SU-DHL-6 (cell line): ENCODE measurements at regions not wholly inside any gene's neighbourhood (a gene's known extent, or its start where the extent isn't known, plus 50 kb on each side); places are given as distances from the start of the nearest gene placed in this dataset.
"Not testable (repeated sequence)": the region's sequence is repeated elsewhere in the genome, so short reads cannot be mapped to it uniquely, and the experiment has no call there.

Experiments used
- H2AFZ ChIP-seq: fragments of 200-600 bp; sonication (generic); 2 replicates; pipeline ENCODE4 v1.6.1; 2014; ENCODE audit warnings: low read depth, mild to moderate bottlenecking, moderate library complexity, mixed read lengths, antibody characterized with exemption, low read length; ENCODE audit not compliant: severe bottlenecking
- H3F3A ChIP-seq: fragments of 200-600 bp; shearing (Covaris generic); 2 replicates; pipeline ENCODE4 v1.6.0; 2016; ENCODE audit warnings: antibody characterized with exemption, mild to moderate bottlenecking; ENCODE audit not compliant: insufficient read depth
- H3K27ac ChIP-seq: fragments of 200-600 bp; sonication (generic); 2 replicates; pipeline ENCODE4 v1.5.1; 2016; ENCODE audit warnings: low read depth, mild to moderate bottlenecking, low read length, moderate library complexity, mixed read lengths
- H3K27me3 ChIP-seq: fragments of 200-600 bp; sonication (generic), shearing (Covaris generic); 2 replicates; pipeline ENCODE4 v1.6.0; 2014; ENCODE audit warnings: mild to moderate bottlenecking, low read length
- H3K36me3 ChIP-seq: fragments of 200-600 bp; sonication (generic); 2 replicates; pipeline ENCODE4 v1.6.1; 2014; ENCODE audit warnings: mild to moderate bottlenecking, low read length, mixed read lengths
- H3K4me2 ChIP-seq: fragments of 300-600, 200-600 bp; shearing (Covaris generic), sonication (generic); 2 replicates; pipeline ENCODE4 v1.6.0; 2014; ENCODE audit warnings: low read length, low read depth, mild to moderate bottlenecking; ENCODE audit not compliant: poor library complexity, severe bottlenecking
- H3K4me3 ChIP-seq: fragments of 200-600 bp; sonication (generic); 2 replicates; pipeline ENCODE4 v1.5.1; 2014; ENCODE audit warnings: antibody characterized with exemption, low read length, mild to moderate bottlenecking, mixed read lengths; ENCODE audit not compliant: insufficient read depth, poor library complexity, severe bottlenecking
- H3K79me2 ChIP-seq: fragments of 200-600 bp; sonication (generic); 2 replicates; pipeline ENCODE4 v1.6.1; 2014; ENCODE audit warnings: mild to moderate bottlenecking, low read length, moderate library complexity; ENCODE audit not compliant: insufficient read depth
- H3K9ac ChIP-seq: fragments of 200-600 bp; sonication (generic); 2 replicates; pipeline ENCODE4 v1.7.0; 2014; ENCODE audit warnings: mild to moderate bottlenecking, low read length
- H3K9me2 ChIP-seq: fragments of 200-600 bp; sonication (generic); replicated peaks from 2 replicates; pipeline ENCODE4 v1.6.1; 2014; ENCODE audit warnings: low read length; ENCODE audit not compliant: insufficient read depth
- H3K9me3 ChIP-seq: fragments of 200-600 bp; sonication (generic); 2 replicates; pipeline ENCODE4 v1.6.1; 2014; ENCODE audit warnings: low read length, mixed read lengths; ENCODE audit not compliant: insufficient read depth
- H4K20me1 ChIP-seq: fragments of 200-600 bp; sonication (generic); 2 replicates; pipeline ENCODE4 v1.6.1; 2014; ENCODE audit warnings: low read depth, mild to moderate bottlenecking, antibody characterized with exemption, low read length, moderate library complexity, mixed read lengths
- EZH2phosphoT487 ChIP-seq: fragments of 200-600 bp; sonication (generic), shearing (Covaris generic); conservative IDR thresholded peaks from 2 replicates; pipeline ENCODE4 v1.6.1; 2018; ENCODE audit warnings: mild to moderate bottlenecking, antibody characterized with exemption, low read length, moderate library complexity, mixed read lengths
- TF ChIP-seq, protein P1 (sequence below): fragments of 200-600 bp; sonication (generic); IDR thresholded peaks from one replicate; pipeline ENCODE4 v1.5.1; 2017; ENCODE audit warnings: antibody characterized with exemption, mild to moderate bottlenecking, low read length, moderate library complexity; ENCODE audit not compliant: insufficient read depth, poor library complexity, severe bottlenecking

DNA sequence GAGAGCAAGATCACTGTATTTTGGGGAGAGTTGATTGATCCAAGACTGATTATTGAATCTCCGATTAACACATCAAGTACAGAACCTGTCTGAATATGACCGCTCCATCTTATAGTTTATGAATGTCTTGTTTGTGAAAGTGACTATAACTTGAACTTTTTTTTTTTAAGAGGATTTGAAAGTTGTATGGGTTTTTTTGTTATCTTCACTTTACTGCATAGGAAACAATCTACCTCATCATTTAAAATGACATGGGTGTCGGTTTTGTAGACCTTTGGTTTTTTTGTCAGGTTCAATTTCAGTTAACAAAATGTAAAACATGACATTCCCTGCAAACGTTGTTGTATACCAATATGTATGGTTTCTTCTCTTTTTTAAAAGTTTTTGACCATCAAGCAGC is 103.0 kb upstream of the NUDT6 start:
- no peaks in the 10 kb centered on the region for H3K27me3 ChIP-seq

DNA sequence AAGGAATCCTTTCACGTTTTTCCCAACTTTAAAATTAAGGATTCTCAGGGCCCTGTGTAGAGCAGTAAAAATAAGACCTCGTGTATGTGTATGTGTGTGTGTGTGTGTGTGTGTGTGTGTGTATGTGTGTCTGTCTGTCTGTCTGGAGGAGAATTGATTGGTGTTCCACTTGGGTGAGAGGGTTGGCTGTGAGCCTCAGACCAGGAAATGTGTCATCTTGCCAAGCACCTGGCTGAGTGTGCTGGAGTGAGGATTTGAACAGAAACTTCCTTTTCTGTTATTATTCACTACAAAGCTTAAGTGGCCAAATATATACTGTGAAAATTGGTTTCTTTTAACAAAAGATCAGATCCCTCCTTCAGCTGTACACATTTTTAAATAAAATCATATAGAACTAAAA is 103.6 kb upstream of the NUDT6 start:
- H3K9me2 ChIP-seq, H2AFZ ChIP-seq, H3K4me2 ChIP-seq, H3K9me3 ChIP-seq, H3K4me3 ChIP-seq, H3K27me3 ChIP-seq, H3K27ac ChIP-seq, H3K79me2 ChIP-seq, H3K9ac ChIP-seq, H3F3A ChIP-seq, H4K20me1 ChIP-seq, H3K36me3 ChIP-seq: not testable (repeated sequence)

More for the DNA sequence above, 103.0 kb upstream of the NUDT6 start:
- Histone ChIP-seq H3K4me3 (no peak overlapping the region), H4K20me1 (no peaks in the 10 kb centered on the region), H3K36me3 (no peaks in the 10 kb centered on the region), H3K79me2 (no peaks in the 10 kb centered on the region), H3K9me3 (no peaks in the 10 kb centered on the region), H3F3A (no peaks in the 10 kb centered on the region), H3K9me2 (no peaks in the 10 kb centered on the region), H3K4me2 (no peak overlapping the region), H3K27ac (no peak overlapping the region), H3K9ac (no peak overlapping the region), H2AFZ (no peak overlapping the region)
- TF ChIP-seq EZH2phosphoT487 = no peak
- TF ChIP-seq, protein P1, sequence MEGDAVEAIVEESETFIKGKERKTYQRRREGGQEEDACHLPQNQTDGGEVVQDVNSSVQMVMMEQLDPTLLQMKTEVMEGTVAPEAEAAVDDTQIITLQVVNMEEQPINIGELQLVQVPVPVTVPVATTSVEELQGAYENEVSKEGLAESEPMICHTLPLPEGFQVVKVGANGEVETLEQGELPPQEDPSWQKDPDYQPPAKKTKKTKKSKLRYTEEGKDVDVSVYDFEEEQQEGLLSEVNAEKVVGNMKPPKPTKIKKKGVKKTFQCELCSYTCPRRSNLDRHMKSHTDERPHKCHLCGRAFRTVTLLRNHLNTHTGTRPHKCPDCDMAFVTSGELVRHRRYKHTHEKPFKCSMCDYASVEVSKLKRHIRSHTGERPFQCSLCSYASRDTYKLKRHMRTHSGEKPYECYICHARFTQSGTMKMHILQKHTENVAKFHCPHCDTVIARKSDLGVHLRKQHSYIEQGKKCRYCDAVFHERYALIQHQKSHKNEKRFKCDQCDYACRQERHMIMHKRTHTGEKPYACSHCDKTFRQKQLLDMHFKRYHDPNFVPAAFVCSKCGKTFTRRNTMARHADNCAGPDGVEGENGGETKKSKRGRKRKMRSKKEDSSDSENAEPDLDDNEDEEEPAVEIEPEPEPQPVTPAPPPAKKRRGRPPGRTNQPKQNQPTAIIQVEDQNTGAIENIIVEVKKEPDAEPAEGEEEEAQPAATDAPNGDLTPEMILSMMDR = no peak

DNA sequence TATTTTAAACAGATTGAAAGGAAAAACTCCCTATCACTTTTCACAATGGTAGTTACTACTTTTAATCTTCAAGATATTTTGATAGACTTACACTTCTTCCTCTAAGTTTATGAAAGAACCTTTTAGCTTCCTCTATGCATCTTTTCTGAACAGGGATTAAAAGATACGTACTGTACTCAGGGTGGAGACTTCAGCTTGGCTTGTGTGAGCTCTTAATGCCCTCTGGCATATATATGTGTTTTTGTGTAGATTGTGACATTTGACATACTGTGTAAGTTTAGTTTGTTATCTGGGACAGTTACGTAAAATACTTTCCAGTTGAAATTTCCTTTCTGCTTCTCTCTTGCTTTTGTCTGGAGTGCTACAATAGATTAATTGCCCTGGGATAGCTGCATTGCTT is 109.3 kb upstream of the NUDT6 start:
- Histone ChIP-seq H2AFZ (no peak overlapping the region), H3K4me2 (no peak overlapping the region), H3K36me3 (no peaks in the 10 kb centered on the region), H3K9me2 (no peaks in the 10 kb centered on the region), H3K4me3 (no peak overlapping the region), H3K27me3 (no peaks in the 10 kb centered on the region), H3K27ac (no peak overlapping the region), H3K9me3 (no peaks in the 10 kb centered on the region), H3K9ac (no peak overlapping the region), H3K79me2 (no peaks in the 10 kb centered on the region), H4K20me1 (no peaks in the 10 kb centered on the region), H3F3A (no peaks in the 10 kb centered on the region)
- TF ChIP-seq, protein P1 = no peak
- no peak for TF ChIP-seq EZH2phosphoT487

DNA sequence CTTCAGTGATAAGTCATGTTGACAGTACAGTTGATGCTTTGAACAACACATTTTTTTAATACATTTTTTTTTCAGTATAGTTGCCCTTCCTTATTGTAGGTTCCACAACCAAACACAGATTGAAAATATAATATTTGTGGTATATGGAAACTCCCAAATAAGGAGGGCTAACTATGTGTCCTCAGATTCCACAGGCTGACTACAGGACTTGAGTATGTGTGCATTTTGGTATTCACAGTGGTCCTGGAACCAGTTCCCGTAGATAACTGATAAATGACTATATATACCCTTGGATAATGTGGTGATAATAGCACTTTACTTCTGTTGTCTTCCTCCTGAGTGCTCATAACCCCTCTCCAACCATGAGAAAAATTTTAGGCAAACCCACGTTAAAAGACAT is 111.6 kb upstream of the NUDT6 start:
- H3K9me3 ChIP-seq = no peaks in the 10 kb centered on the region
- no peak overlapping the region for H3K4me2 ChIP-seq
- H3K79me2 ChIP-seq = no peaks in the 10 kb centered on the region
- no peaks in the 10 kb centered on the region for H3F3A ChIP-seq
- H3K9me2 ChIP-seq = no peaks in the 10 kb centered on the region
- H3K27me3 ChIP-seq = no peaks in the 10 kb centered on the region
- no peak overlapping the region for H3K27ac ChIP-seq
- H3K9ac ChIP-seq = no peak overlapping the region
- H3K4me3 ChIP-seq = no peak overlapping the region
- H2AFZ ChIP-seq = no peak overlapping the region
- TF ChIP-seq EZH2phosphoT487 = no peak
- TF ChIP-seq, protein P1 = no peak
- no peaks in the 10 kb centered on the region for H4K20me1 ChIP-seq
- no peaks in the 10 kb centered on the region for H3K36me3 ChIP-seq
